Hypothalamus (tissue), 51 donors: ENCODE measurements at regions not wholly inside any gene's neighbourhood (a gene's known extent, or its start where the extent isn't known, plus 50 kb on each side); places are given as distances from the start of the nearest gene placed in this dataset.
"Not testable (repeated sequence)": the region's sequence is repeated elsewhere in the genome, so short reads cannot be mapped to it uniquely, and the experiment has no call there.

Experiments used
- DNase-seq, 51 donors: peaks; one replicate each; lab custom pipeline; 2025; lab: John Stamatoyannopoulos, UW

DNA sequence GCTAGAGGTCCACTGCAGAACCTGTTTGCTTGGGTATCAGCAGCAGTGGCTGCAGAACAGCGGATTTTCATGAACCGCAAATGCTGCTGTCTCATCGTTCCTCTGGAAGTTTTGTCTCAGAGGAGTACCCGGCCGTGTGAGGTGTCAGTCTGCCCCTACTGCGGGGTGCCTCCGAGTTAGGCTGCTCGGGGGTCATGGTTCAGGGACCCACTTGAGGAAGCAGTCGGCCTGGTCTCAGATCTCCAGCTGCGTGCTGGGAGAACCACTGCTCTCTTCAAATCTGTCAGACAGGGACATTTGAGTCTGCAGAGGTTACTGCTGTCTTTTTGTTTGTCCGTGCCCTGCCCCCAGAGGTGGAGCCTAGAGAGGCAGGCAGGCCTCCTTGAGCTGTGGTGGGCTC, 109.5 kb upstream of the TMEM196 start:
- not testable (repeated sequence) for DNase-seq

DNA sequence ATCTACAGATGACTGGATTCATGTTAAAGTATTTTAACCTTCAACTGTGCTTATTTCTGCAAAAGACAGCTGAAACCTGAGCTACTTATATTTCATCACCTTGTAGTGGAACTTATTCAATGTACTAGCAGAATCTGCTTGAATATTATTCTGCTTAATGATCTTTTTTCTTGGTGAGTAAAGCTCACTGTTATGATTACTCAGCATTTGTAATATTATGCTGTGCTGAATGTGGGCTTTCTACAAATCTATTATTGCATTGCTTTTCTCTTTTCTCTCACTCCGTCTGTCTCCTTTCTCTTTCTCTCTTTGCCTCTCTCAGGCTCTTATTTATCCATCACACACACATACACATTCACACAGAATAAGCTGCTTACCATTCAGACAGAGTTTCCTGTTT, 98.7 kb upstream of the TMEM196 start:
- no peak for DNase-seq

DNA sequence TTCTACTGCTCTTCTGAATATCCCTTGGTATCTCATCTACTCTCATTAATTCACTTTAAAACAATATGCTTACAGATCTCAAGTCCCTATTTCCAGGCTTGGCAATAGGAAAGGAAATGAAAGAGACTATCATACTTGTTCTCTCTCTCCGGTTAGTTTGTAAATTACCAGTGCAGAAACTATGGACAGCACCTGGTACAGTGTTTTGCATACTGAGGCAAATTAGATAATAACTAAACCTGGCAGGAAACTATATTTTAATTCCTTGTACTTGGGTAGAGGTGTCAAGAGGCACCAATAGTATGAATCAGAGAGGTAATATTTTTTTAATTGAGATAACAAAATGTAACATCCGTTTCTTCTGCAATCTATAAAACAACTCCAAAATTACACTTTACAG, 97.7 kb upstream of the TMEM196 start:
- no peak for DNase-seq

DNA sequence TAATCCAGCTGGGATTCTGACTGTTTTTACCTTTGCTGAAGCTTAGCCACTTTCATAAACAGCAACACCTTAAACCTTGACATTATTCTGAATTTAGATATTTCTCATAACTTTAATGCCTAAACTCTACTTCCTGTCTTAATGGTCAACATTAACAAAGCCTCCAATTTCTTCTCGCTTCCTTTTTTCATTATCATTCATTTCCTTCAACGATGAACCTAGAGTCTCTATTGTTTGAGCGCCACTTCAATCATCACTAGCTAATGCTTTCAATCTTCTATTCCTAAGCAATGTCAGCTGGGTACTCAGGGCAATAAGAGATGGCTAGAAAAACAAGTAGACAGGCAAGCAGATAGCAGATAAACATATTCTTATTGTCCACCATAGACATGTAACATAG, 96.6 kb upstream of the TMEM196 start:
- no peak for DNase-seq

DNA sequence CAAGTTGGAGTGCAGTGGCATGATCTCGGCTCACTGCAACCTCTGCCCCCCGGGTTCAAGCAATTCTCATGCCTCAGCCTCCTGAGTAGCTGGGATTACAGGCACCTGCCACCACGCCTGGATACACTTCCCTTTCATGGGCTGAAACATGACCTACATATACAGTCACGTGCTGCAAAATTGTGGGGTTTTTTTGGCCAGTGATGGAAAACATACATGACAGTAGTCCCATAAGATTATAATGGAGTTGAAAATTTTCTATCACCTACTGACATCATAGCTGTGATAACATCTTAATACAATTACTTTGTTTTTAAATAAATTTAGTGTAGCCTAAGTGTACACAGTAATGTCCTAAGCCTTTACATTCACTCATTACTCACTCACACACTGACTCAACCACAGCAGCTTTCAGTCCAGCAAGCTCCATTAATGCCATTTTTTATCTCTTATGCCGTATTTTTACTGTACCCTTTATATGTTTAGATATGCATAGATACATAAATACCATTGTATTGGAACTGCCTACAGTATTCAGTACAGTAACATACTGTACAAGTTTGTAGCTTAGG, 79.9 kb upstream of the TMEM196 start:
- DNase-seq = no peak

DNA sequence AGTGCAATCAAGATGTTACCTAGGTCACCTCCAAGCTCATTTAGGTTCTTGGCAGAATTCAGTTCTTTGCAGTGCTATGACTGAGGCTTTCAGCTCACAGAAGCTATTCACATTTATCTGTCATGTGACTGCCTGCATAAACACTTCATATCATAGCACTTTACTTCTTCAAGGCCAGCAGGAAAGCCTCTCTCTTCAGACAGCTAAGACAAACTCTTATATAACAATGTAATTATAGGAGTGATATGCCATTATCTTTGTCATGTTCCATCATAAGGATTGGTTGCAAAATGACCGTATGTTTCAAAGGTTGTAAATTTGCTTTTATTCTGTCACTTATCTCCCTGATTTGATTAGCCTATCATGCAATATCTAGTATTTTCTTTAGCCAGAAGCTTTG, 78.8 kb upstream of the TMEM196 start:
- DNase-seq = no peak

DNA sequence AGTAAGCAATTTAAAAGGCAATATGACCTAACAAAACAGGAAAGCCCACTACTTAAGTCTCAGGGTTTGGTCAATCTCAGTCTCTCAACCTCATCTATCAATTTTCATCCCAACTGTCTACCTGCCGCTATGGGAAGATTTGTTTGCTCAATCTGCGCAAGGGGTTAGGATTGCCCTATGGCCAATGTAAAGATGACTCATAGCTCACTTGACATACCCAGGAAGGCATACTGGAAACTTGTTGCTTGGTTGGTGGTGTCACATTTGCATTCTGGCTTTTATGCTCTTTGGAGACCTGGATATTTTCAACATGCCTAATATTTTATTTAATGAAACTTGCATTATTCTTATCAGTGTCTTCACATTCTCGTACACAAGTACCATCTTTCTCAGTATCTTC, 78.1 kb upstream of the TMEM196 start:
- DNase-seq = no peak

DNA sequence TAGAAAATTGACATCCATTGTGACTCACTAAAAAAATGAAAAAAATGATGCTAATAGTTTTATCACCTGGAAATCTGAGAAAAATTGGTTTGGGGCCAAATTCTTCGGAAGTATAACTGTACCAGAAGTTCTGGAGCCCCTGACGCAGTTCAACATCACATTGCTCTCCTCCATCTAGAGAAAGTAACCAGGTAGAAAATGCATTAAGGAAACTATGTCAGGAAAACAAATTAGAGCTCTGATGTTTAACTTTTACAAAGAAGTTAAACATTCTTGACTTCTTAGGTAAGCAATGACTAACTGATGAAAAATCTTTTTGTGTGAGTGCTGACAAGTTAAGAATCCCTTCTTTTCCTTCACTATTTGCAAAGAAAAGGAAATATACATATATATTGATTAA, 61.1 kb upstream of the TMEM196 start:
- no peak for DNase-seq

DNA sequence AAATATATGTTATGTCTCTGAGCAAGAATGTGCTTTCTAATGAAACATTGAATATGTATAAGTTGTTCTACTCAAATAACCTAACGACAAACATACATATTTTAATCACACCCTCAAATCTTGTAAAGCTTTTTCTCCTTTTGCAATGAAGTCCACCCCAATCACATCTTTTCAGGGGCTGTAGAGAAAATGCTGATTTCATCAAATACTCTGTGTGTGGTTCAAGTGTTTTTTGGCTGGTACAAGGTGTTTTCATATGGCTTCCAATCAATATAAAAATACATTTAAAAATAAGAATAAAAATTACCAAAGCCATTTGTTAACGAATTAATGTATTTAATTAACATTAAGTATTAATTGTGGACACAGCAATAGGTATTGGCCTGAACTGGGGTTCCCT, 57.2 kb upstream of the TMEM196 start:
- DNase-seq = no peak
